GM23338 (cell line): ENCODE measurements at regions not wholly inside any gene's neighbourhood (a gene's known extent, or its start where the extent isn't known, plus 50 kb on each side); places are given as distances from the start of the nearest gene placed in this dataset.

ENCODE experiments used
- ATAC-seq: fragments of 200-7000 bp; cut with Tn5 transposase; 3 replicates; pipeline ENCODE4 v1.9.1; 2020
- DNase-seq: peaks from one replicate; pipeline ENCODE4 v3.0.0-alpha.2; 2015; ENCODE audit warnings: low spot score
- H2AFZ ChIP-seq: fragments of 200-600 bp; sonication (generic); 2 replicates; pipeline ENCODE4 v1.8.0; 2016; ENCODE audit warnings: antibody characterized with exemption, mild to moderate bottlenecking, moderate library complexity
- H3F3A ChIP-seq: fragments of 200-600 bp; sonication (generic); replicated peaks from 2 replicates; pipeline ENCODE4 v1.8.0; 2017; ENCODE audit warnings: antibody characterized with exemption, mixed run types, low read depth
- H3K27ac ChIP-seq: fragments of 200-600 bp; sonication (generic); 2 replicates; pipeline ENCODE4 v1.6.1; 2016; ENCODE audit warnings: low read depth
- H3K27me3 ChIP-seq: fragments of 200-600 bp; sonication (generic); 2 replicates; pipeline ENCODE4 v1.8.0; 2016; ENCODE audit warnings: mild to moderate bottlenecking, mixed run types, moderate library complexity; ENCODE audit not compliant: insufficient read depth
- H3K36me3 ChIP-seq: fragments of 200-600 bp; sonication (generic); 2 replicates; pipeline ENCODE4 v1.8.0; 2016; ENCODE audit warnings: mild to moderate bottlenecking; ENCODE audit not compliant: insufficient read depth
- H3K4me1 ChIP-seq: fragments of 200-600 bp; sonication (generic); 2 replicates; pipeline ENCODE4 v1.8.0; 2016; ENCODE audit warnings: mild to moderate bottlenecking, moderate library complexity; ENCODE audit not compliant: insufficient read depth
- H3K4me2 ChIP-seq: fragments of 200-600 bp; sonication (generic); 2 replicates; pipeline ENCODE4 v1.7.1; 2017; ENCODE audit warnings: mixed run types
- H3K4me3 ChIP-seq: fragments of 200-600 bp; sonication (generic); 2 replicates; pipeline ENCODE4 v1.6.1; 2016; ENCODE audit warnings: mixed run types
- H3K79me2 ChIP-seq: fragments of 200-600 bp; sonication (generic); replicated peaks from 2 replicates; pipeline ENCODE4 v1.8.0; 2017; ENCODE audit warnings: mild to moderate bottlenecking; ENCODE audit not compliant: insufficient read depth
- H3K9me2 ChIP-seq: fragments of 200-600 bp; sonication (generic); 2 replicates; pipeline ENCODE4 v1.8.0; 2017; ENCODE audit not compliant: insufficient read depth
- H4K20me1 ChIP-seq: fragments of 200-600 bp; sonication (generic); replicated peaks from 2 replicates; pipeline ENCODE4 v1.8.0; 2017; ENCODE audit warnings: mild to moderate bottlenecking; ENCODE audit not compliant: insufficient read depth
- H3K27ac Mint-ChIP-seq: 2 replicates; pipeline ENCODE4 v1.8.0; 2020; ENCODE audit warnings: inconsistent platforms, mild to moderate bottlenecking, moderate library complexity, mixed read lengths
- H3K27me3 Mint-ChIP-seq: 3 replicates; pipeline ENCODE4 v1.8.0; 2022; ENCODE audit warnings: low read depth, mild to moderate bottlenecking, moderate library complexity, mixed read lengths, inconsistent platforms; ENCODE audit not compliant: insufficient read depth, poor library complexity
- H3K36me3 Mint-ChIP-seq: 3 replicates; pipeline ENCODE4 v1.8.0; 2021; ENCODE audit warnings: low read depth, mild to moderate bottlenecking, inconsistent platforms, moderate library complexity, mixed read lengths
- H3K4me1 Mint-ChIP-seq: 3 replicates; pipeline ENCODE4 v1.8.0; 2020; ENCODE audit warnings: mild to moderate bottlenecking, inconsistent platforms, mixed read lengths
- H3K4me3 Mint-ChIP-seq: 3 replicates; pipeline ENCODE4 v1.8.0; 2021; ENCODE audit warnings: moderate library complexity, mild to moderate bottlenecking, inconsistent platforms, mixed read lengths
- H3K9me3 Mint-ChIP-seq: 3 replicates; pipeline ENCODE4 v1.8.0; 2020; ENCODE audit warnings: moderate library complexity, mild to moderate bottlenecking, inconsistent platforms, mixed read lengths
- CREB1 ChIP-seq: fragments of 250-450 bp; sonication (Bioruptor Pico); IDR thresholded peaks from 2 replicates; pipeline ENCODE4 v1.5.0; 2020; ENCODE audit warnings: low read depth, mild to moderate bottlenecking, moderate library complexity
- EZH2phosphoT487 ChIP-seq: fragments of 200-600 bp; sonication (generic); IDR thresholded peaks from one replicate; pipeline ENCODE4 v1.8.1; 2018; ENCODE audit warnings: antibody characterized with exemption; ENCODE audit not compliant: unreplicated experiment
- JUNB ChIP-seq: IDR thresholded peaks from one replicate; pipeline ENCODE4 v1.6.1; 2016; ENCODE audit warnings: antibody characterized with exemption; ENCODE audit not compliant: unreplicated experiment
- NANOG ChIP-seq: IDR thresholded peaks from 2 replicates; pipeline ENCODE4 v1.6.1; 2016; ENCODE audit warnings: antibody characterized with exemption, borderline replicate concordance
- POLR2AphosphoS5 ChIP-seq: IDR thresholded peaks from 2 replicates; pipeline ENCODE4 v1.6.1; 2016; ENCODE audit warnings: antibody characterized with exemption, low read depth
- STAT1 ChIP-seq: IDR thresholded peaks from one replicate; pipeline ENCODE4 v1.6.1; 2016; ENCODE audit warnings: antibody characterized with exemption; ENCODE audit not compliant: unreplicated experiment
- TF ChIP-seq, protein P1 (sequence below), 2 experiments: fragments of 200-600 bp in 1 of 2; sonication (generic) in 1 of 2; conservative IDR thresholded peaks; 2 replicates each; pipeline versions ENCODE4 v1.5.1 to v1.6.1; 2016 to 2017; ENCODE audit warnings: antibody characterized with exemption in 2 of 2, low read depth in 2 of 2, mild to moderate bottlenecking in 2 of 2, moderate library complexity in 1 of 2
- TF ChIP-seq, protein P2 (sequence below): IDR thresholded peaks from one replicate; pipeline ENCODE4 v1.6.1; 2018; ENCODE audit warnings: antibody characterized with exemption; ENCODE audit not compliant: unreplicated experiment
- TF ChIP-seq, protein P3 (sequence below): IDR thresholded peaks from 2 replicates; pipeline ENCODE4 v1.6.1; 2016; ENCODE audit warnings: antibody characterized with exemption

DNA sequence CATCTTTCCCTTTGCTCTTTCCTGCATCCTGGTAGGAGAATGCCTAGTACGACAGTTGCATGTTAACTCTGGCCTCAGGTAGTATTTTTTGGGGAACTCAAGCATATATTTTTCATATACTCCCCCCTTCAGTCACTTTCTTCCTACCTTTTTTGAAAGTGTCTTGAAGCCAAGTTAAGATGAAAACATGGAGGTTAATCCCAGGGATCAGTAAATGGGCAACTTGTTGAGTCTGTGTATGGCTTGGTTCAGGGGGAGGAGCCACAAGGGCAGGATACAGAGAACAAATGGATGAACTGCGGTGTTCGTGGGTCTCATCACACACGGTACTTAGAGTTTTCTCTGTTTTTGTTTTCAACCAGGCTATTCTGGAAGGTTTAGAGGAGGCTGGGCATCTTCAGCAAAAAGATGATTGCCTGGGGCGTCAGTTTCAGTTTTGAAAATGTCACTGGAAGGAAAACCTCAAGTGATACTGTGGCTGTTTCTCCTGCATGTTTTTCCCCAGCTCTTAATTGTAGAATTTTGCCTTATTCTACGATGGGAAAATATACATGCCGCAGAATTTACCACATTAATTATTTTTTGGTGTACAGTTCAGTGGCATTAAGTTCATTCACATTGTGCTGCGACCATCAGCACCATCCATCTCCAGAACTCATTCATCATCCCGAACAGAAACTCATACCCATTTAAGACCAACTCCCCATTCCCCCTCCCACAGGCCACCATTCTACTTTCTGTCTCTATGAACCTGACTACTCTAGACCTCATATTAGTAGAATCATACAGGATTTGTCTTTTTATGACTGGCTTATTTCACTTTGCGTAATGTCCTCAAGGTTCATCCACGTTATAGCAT is 71.5 kb downstream of the MAP10 start:
- ATAC-seq (no peak), DNase-seq (no peak)
- Histone ChIP-seq H3K27ac (no peak overlapping the region), H3K79me2 (no peaks in the 10 kb centered on the region), H3K27me3 (no peaks in the 10 kb centered on the region), H3K4me1 (no peaks in the 10 kb centered on the region), H2AFZ (no peak overlapping the region), H3K4me2 (no peak overlapping the region), H3K36me3 (no peaks in the 10 kb centered on the region), H4K20me1 (no peaks in the 10 kb centered on the region), H3K9me2 (peaks cover 18% of the 10 kb centered on the region), H3K4me3 (no peak overlapping the region), H3F3A (no peaks in the 10 kb centered on the region)
- H3K4me3 Mint-ChIP-seq: no peak overlapping the region
- H3K27ac Mint-ChIP-seq: no peak overlapping the region
- no peaks in the 10 kb centered on the region for H3K36me3 Mint-ChIP-seq
- TF ChIP-seq NANOG (no peak), STAT1 (no peak)
- H3K4me1 Mint-ChIP-seq: no peaks in the 10 kb centered on the region
- H3K27me3 Mint-ChIP-seq: no peaks in the 10 kb centered on the region
- H3K9me3 Mint-ChIP-seq: no peaks in the 10 kb centered on the region

DNA sequence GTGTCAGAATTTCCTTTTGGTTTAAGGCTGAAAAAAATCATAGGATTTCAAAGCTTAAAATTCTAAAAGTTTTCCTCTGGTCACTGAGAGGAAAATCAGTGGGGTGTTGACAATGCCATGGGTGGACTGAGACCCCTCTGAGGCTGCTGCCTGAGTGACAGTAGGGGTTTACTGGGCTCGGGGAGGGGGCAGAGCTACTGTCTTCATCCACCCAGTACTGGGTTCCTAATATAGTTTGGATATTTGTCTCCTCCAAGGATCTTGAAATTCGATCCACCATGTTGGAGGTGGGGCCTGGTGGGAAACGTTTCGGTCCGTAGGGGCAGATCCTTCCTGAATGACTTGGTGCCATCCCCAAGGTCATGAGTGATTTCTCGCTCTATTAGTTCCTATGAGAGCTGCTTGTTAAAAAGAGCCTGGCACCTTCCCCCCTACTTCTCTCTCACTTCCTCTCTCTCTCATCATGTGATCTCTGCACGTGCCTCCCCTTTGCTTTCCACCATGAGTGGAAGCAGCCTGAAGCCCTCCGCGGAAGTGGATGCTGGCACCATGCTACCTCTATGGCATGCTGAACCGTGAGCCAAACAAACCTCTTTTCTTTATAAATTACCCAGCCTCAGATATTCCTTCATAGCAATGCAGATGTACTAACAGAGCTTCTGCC is 72.3 kb downstream of the MAP10 start:
- DNase-seq (no peak), ATAC-seq (no peak)
- Histone ChIP-seq H3K27ac (no peak overlapping the region), H3K9me2 (peaks cover 18% of the 10 kb centered on the region), H3K4me3 (no peak overlapping the region), H3K4me2 (no peak overlapping the region), H3K79me2 (no peaks in the 10 kb centered on the region), H2AFZ (no peak overlapping the region), H3K36me3 (no peaks in the 10 kb centered on the region), H4K20me1 (no peaks in the 10 kb centered on the region), H3K27me3 (no peaks in the 10 kb centered on the region), H3F3A (no peaks in the 10 kb centered on the region), H3K4me1 (no peaks in the 10 kb centered on the region)
- no peaks in the 10 kb centered on the region for H3K9me3 Mint-ChIP-seq
- H3K4me3 Mint-ChIP-seq: no peak overlapping the region
- H3K36me3 Mint-ChIP-seq: no peaks in the 10 kb centered on the region
- no peaks in the 10 kb centered on the region for H3K4me1 Mint-ChIP-seq
- no peaks in the 10 kb centered on the region for H3K27me3 Mint-ChIP-seq
- H3K27ac Mint-ChIP-seq: no peak overlapping the region
- TF ChIP-seq, protein P1, sequence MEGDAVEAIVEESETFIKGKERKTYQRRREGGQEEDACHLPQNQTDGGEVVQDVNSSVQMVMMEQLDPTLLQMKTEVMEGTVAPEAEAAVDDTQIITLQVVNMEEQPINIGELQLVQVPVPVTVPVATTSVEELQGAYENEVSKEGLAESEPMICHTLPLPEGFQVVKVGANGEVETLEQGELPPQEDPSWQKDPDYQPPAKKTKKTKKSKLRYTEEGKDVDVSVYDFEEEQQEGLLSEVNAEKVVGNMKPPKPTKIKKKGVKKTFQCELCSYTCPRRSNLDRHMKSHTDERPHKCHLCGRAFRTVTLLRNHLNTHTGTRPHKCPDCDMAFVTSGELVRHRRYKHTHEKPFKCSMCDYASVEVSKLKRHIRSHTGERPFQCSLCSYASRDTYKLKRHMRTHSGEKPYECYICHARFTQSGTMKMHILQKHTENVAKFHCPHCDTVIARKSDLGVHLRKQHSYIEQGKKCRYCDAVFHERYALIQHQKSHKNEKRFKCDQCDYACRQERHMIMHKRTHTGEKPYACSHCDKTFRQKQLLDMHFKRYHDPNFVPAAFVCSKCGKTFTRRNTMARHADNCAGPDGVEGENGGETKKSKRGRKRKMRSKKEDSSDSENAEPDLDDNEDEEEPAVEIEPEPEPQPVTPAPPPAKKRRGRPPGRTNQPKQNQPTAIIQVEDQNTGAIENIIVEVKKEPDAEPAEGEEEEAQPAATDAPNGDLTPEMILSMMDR (conservative IDR thresholded peaks at IDR 0.05; ENCODE audit: low read depth in 2 of 2): no peak
- no peak for TF ChIP-seq EZH2phosphoT487
- no peak for TF ChIP-seq NANOG
- TF ChIP-seq JUNB: no peak
- TF ChIP-seq, protein P2, sequence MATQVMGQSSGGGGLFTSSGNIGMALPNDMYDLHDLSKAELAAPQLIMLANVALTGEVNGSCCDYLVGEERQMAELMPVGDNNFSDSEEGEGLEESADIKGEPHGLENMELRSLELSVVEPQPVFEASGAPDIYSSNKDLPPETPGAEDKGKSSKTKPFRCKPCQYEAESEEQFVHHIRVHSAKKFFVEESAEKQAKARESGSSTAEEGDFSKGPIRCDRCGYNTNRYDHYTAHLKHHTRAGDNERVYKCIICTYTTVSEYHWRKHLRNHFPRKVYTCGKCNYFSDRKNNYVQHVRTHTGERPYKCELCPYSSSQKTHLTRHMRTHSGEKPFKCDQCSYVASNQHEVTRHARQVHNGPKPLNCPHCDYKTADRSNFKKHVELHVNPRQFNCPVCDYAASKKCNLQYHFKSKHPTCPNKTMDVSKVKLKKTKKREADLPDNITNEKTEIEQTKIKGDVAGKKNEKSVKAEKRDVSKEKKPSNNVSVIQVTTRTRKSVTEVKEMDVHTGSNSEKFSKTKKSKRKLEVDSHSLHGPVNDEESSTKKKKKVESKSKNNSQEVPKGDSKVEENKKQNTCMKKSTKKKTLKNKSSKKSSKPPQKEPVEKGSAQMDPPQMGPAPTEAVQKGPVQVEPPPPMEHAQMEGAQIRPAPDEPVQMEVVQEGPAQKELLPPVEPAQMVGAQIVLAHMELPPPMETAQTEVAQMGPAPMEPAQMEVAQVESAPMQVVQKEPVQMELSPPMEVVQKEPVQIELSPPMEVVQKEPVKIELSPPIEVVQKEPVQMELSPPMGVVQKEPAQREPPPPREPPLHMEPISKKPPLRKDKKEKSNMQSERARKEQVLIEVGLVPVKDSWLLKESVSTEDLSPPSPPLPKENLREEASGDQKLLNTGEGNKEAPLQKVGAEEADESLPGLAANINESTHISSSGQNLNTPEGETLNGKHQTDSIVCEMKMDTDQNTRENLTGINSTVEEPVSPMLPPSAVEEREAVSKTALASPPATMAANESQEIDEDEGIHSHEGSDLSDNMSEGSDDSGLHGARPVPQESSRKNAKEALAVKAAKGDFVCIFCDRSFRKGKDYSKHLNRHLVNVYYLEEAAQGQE: no peak
- no peak for TF ChIP-seq CREB1
- TF ChIP-seq, protein P3, sequence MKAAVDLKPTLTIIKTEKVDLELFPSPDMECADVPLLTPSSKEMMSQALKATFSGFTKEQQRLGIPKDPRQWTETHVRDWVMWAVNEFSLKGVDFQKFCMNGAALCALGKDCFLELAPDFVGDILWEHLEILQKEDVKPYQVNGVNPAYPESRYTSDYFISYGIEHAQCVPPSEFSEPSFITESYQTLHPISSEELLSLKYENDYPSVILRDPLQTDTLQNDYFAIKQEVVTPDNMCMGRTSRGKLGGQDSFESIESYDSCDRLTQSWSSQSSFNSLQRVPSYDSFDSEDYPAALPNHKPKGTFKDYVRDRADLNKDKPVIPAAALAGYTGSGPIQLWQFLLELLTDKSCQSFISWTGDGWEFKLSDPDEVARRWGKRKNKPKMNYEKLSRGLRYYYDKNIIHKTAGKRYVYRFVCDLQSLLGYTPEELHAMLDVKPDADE: no peak
- no peak for TF ChIP-seq POLR2AphosphoS5
